Panc1 (cell line): ENCODE measurements at regions not wholly inside any gene's neighbourhood (a gene's known extent, or its start where the extent isn't known, plus 50 kb on each side); places are given as distances from the start of the nearest gene placed in this dataset.

Source experiments
- ATAC-seq: fragments of 200-7000 bp; cut with Tn5 transposase; 2 replicates; pipeline ENCODE4 v1.9.1; 2020; ENCODE audit warnings: mild to moderate bottlenecking, moderate library complexity
- BruUV-seq: library from RNA; stranded (reverse); fragments of 400-500 nt; replicated peaks from 2 replicates; lab custom pipeline; 2021; lab: Mats Ljungman, UMichigan
- CTCF ChIA-PET: fragments of 300-600 bp; sonication (Branson Sonifier 250); formaldehyde crosslinking; loops from one replicate; lab custom pipeline; 2022; ENCODE audit warnings: antibody characterized with exemption; lab: Charles Lee
- POLR2A ChIA-PET: fragments of 300-600 bp; sonication (Branson Sonifier 250); formaldehyde crosslinking; loops from one replicate; lab custom pipeline; 2022; ENCODE audit warnings: antibody characterized with exemption; lab: Charles Lee
- DNase-seq: peaks from one replicate; pipeline ENCODE4 v3.0.0-alpha.2; 2010; ENCODE audit warnings: low read depth, low spot score
- H3K27ac ChIP-seq: 2 replicates; pipeline ENCODE4 v1.5.1; 2011; ENCODE audit warnings: mild to moderate bottlenecking, low read length, inconsistent platforms
- H3K27me3 ChIP-seq: fragments of 200-500 bp; sonication (Bioruptor generic); 2 replicates; pipeline ENCODE4 v1.6.0; 2014; ENCODE audit warnings: low read length, inconsistent platforms; ENCODE audit not compliant: control insufficient read depth, insufficient read depth
- H3K36me3 ChIP-seq: fragments of 200-500 bp; sonication (Bioruptor generic); 2 replicates; pipeline ENCODE4 v1.5.1; 2014; ENCODE audit warnings: inconsistent platforms, mild to moderate bottlenecking, low read length, moderate library complexity; ENCODE audit not compliant: control insufficient read depth, insufficient read depth
- H3K4me1 ChIP-seq: 2 replicates; pipeline ENCODE4 v1.5.1; 2011; ENCODE audit warnings: inconsistent platforms, mild to moderate bottlenecking, low read length, moderate library complexity; ENCODE audit not compliant: control insufficient read depth, insufficient read depth
- H3K4me3 ChIP-seq, 2 experiments: 2 replicates each; pipeline ENCODE4 v1.5.1; 2011 to 2012; ENCODE audit warnings: low read depth in 2 of 2, low read length in 2 of 2, mild to moderate bottlenecking in 2 of 2, inconsistent platforms in 1 of 2, moderate library complexity in 1 of 2
- H3K9me3 ChIP-seq: fragments of 200-500 bp; sonication (Bioruptor generic); 2 replicates; pipeline ENCODE4 v1.5.1; 2014; ENCODE audit warnings: low read depth, mild to moderate bottlenecking, inconsistent platforms, low read length, moderate library complexity; ENCODE audit not compliant: control insufficient read depth, insufficient read depth
- CTCF ChIP-seq: fragments of 450-650 bp; IDR thresholded peaks from 2 replicates; pipeline ENCODE4 v1.5.1; 2017; ENCODE audit warnings: mild to moderate bottlenecking
- POLR2AphosphoS5 ChIP-seq: IDR thresholded peaks from 2 replicates; pipeline ENCODE4 v1.6.1; 2012; ENCODE audit warnings: mild to moderate bottlenecking, low read depth, low read length, moderate library complexity
- SIN3A ChIP-seq: IDR thresholded peaks from 2 replicates; pipeline ENCODE4 v1.6.1; 2012; ENCODE audit warnings: low read depth, mild to moderate bottlenecking, low read length, moderate library complexity, borderline replicate concordance; ENCODE audit not compliant: insufficient read depth
- TCF7L2 ChIP-seq: IDR thresholded peaks from 2 replicates; pipeline ENCODE4 v1.6.1; 2011; ENCODE audit warnings: mild to moderate bottlenecking, low read depth, low read length, inconsistent platforms
- in situ Hi-C: cut with HindIII; loops from 2 replicates; pipeline ENCODE4 v1.10.0; 2016; ENCODE audit warnings: low sequenced_read_pairs, low pct_unique_long_range_greater_than_20kb
- intact Hi-C: fragments of 100-400 bp; cut with micrococcal nuclease; formaldehyde crosslinking; loops from one replicate; pipeline ENCODE4 v1.10.0; 2022; ENCODE audit not compliant: unreplicated experiment
- TF ChIP-seq, protein P1 (sequence below), 2 experiments: IDR thresholded peaks; 2 replicates each; pipeline ENCODE4 v1.6.1; 2011 to 2012; ENCODE audit warnings: low read depth in 2 of 2, control low read depth in 1 of 2, low read length in 1 of 2, mild to moderate bottlenecking in 1 of 2, moderate library complexity in 1 of 2; ENCODE audit not compliant: insufficient read depth in 1 of 2

GRCh38 chr6:106913676-106914280 is 60.8 kb downstream of the CD24 start:
- ChIA-PET CTCF (no interaction called here), POLR2A (interaction anchor here (0.6 to 0.7 kb wide), 3 partner anchors 10 to 123 kb away, joined by 3 to 5 read pairs (median 3); no protein-coding TSS in a partner anchor)
- DNase-seq = no peak
- H3K9me3 ChIP-seq = peaks cover 7% of the 10 kb centered on the region; the same call in 1 of the 2 replicates
- ATAC-seq = no peak
- TF ChIP-seq, protein P1, sequence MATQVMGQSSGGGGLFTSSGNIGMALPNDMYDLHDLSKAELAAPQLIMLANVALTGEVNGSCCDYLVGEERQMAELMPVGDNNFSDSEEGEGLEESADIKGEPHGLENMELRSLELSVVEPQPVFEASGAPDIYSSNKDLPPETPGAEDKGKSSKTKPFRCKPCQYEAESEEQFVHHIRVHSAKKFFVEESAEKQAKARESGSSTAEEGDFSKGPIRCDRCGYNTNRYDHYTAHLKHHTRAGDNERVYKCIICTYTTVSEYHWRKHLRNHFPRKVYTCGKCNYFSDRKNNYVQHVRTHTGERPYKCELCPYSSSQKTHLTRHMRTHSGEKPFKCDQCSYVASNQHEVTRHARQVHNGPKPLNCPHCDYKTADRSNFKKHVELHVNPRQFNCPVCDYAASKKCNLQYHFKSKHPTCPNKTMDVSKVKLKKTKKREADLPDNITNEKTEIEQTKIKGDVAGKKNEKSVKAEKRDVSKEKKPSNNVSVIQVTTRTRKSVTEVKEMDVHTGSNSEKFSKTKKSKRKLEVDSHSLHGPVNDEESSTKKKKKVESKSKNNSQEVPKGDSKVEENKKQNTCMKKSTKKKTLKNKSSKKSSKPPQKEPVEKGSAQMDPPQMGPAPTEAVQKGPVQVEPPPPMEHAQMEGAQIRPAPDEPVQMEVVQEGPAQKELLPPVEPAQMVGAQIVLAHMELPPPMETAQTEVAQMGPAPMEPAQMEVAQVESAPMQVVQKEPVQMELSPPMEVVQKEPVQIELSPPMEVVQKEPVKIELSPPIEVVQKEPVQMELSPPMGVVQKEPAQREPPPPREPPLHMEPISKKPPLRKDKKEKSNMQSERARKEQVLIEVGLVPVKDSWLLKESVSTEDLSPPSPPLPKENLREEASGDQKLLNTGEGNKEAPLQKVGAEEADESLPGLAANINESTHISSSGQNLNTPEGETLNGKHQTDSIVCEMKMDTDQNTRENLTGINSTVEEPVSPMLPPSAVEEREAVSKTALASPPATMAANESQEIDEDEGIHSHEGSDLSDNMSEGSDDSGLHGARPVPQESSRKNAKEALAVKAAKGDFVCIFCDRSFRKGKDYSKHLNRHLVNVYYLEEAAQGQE (IDR thresholded peaks at IDR 0.05; ENCODE audit: insufficient read depth in 1 of 2, low read depth in 2 of 2, low read length in 1 of 2) = no peak
- no peak for TF ChIP-seq SIN3A
- no peak for TF ChIP-seq POLR2AphosphoS5
- no peak for TF ChIP-seq TCF7L2
- TF ChIP-seq CTCF = no peak
- H3K4me1 ChIP-seq = no peaks in the 10 kb centered on the region
- no peaks in the 10 kb centered on the region; the same call in 1 of the 2 replicates for H3K27me3 ChIP-seq
- H3K4me3 ChIP-seq = no peak overlapping the region
- H3K27ac ChIP-seq = no peak overlapping the region
- in situ Hi-C loops (no loop called here), intact Hi-C loops (no loop called here)
- BruUV-seq = no TSS peak
- H3K36me3 ChIP-seq = no peaks in the 10 kb centered on the region

- TF ChIP-seq CTCF (no peak), SIN3A (no peak), TCF7L2 (no peak), POLR2AphosphoS5 (no peak)
- TF ChIP-seq, protein P1 (IDR thresholded peaks at IDR 0.05; ENCODE audit: insufficient read depth in 1 of 2, low read depth in 2 of 2, low read length in 1 of 2) = no peak
- Histone ChIP-seq H3K36me3 (no peaks in the 10 kb centered on the region), H3K4me3 (no peak overlapping the region), H3K9me3 (peaks cover 7% of the 10 kb centered on the region; the same call in 1 of the 2 replicates), H3K27me3 (no peaks in the 10 kb centered on the region; the same call in 1 of the 2 replicates), H3K27ac (no peak overlapping the region), H3K4me1 (no peaks in the 10 kb centered on the region)
- CTCF ChIA-PET = no interaction called here
- POLR2A ChIA-PET = interaction anchor here (0.6 kb wide), 1 partner anchor 11 kb away, joined by 3 read pairs; no protein-coding TSS in a partner anchor
- intact Hi-C loops (no loop called here), in situ Hi-C loops (no loop called here)
- DNase-seq = no peak
- no TSS peak for BruUV-seq
- no peak for ATAC-seq
Observed at GRCh38 chr6:106913111-106913510, 61.4 kb downstream of the CD24 start.
